SK-N-MC (cell line): ENCODE measurements at regions not wholly inside any gene's neighbourhood (a gene's known extent, or its start where the extent isn't known, plus 50 kb on each side); places are given as distances from the start of the nearest gene placed in this dataset.

Experiments
- EZH2 ChIP-seq: fragments of 200-600 bp; sonication (generic); IDR thresholded peaks from one replicate; pipeline ENCODE4 v1.6.1; 2017; ENCODE audit warnings: antibody characterized with exemption
- FOXP2 ChIP-seq: optimal IDR thresholded peaks from 2 replicates; pipeline ENCODE3; 2011; ENCODE audit warnings: mild to moderate bottlenecking, moderate library complexity; ENCODE audit not compliant: insufficient read depth; ENCODE audit errors: extremely low read length, control extremely low read depth
- POLR2AphosphoS5 ChIP-seq: IDR thresholded peaks from 2 replicates; pipeline ENCODE4 v1.6.1; 2012; ENCODE audit warnings: mild to moderate bottlenecking, low read depth, low read length, borderline replicate concordance

DNA sequence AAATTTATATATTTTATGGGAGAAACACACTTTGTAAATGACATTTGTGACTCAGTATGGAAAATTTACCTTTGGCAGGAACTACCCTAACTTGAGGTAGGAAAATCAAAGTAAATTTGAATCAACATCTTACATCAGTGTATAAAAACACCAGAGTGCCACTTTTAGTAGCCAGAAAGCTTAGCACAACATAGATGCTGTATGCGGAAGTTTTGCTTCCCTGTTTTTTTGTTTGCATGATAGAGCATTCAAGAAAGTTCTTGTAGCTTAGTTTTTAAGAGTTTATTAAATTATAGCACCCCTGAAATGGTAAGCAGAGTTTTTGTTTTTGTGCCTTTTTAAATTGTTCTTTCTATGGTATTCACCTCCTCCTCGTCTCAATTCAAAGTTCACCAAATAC, 120.8 kb upstream of the RAP2B start:
- TF ChIP-seq EZH2 = no peak
- no peak for TF ChIP-seq POLR2AphosphoS5
- TF ChIP-seq FOXP2 = no peak
